ENCODE measurements at regions not wholly inside any gene's neighbourhood (a gene's known extent, or its start where the extent isn't known, plus 50 kb on each side); places are given as distances from the start of the nearest gene placed in this dataset.

GRCh38 chr4:166458756-166459155 lies 585.7 kb downstream of the TLL1 start:
- TF ChIP-seq CTCF (IDR thresholded peaks at IDR 0.05; ENCODE audit: low read length, missing control alignments), result no peak
- H3K4me3 ChIP-seq (replicated peaks; ENCODE audit: low read depth, low read length), result no peak overlapping the region
- peak; percentile 19 for DNase-seq (ENCODE audit: low read depth)

- no peak for TF ChIP-seq CTCF (IDR thresholded peaks at IDR 0.05; ENCODE audit: low read length, missing control alignments)
- no peak for DNase-seq (ENCODE audit: low read depth)
- H3K4me3 ChIP-seq (replicated peaks; ENCODE audit: low read depth, low read length), result no peak overlapping the region
Measured at GRCh38 chr4:166459621-166460020, 586.6 kb downstream of the TLL1 start.

- peak; percentile 28 for DNase-seq (ENCODE audit: low read depth)
- TF ChIP-seq CTCF (IDR thresholded peaks at IDR 0.05; ENCODE audit: low read length, missing control alignments), result no peak
- no peak overlapping the region for H3K4me3 ChIP-seq (replicated peaks; ENCODE audit: low read depth, low read length)
Measured at GRCh38 chr4:166460769-166461550, 587.9 kb downstream of the TLL1 start.

- TF ChIP-seq CTCF (IDR thresholded peaks at IDR 0.05; ENCODE audit: low read length, missing control alignments), result no peak
- DNase-seq (ENCODE audit: low read depth), result no peak
- H3K4me3 ChIP-seq (replicated peaks; ENCODE audit: low read depth, low read length), result no peak overlapping the region
Measured at GRCh38 chr4:166481055-166481454, 608.0 kb downstream of the TLL1 start.

- no peak overlapping the region for H3K4me3 ChIP-seq (replicated peaks; ENCODE audit: low read depth, low read length)
- DNase-seq (ENCODE audit: low read depth), result no peak
- TF ChIP-seq CTCF (IDR thresholded peaks at IDR 0.05; ENCODE audit: low read length, missing control alignments), result no peak
Measured at GRCh38 chr4:166481739-166482138, 608.7 kb downstream of the TLL1 start.

- H3K4me3 ChIP-seq (replicated peaks; ENCODE audit: low read depth, low read length), result no peak overlapping the region
- TF ChIP-seq CTCF (IDR thresholded peaks at IDR 0.05; ENCODE audit: low read length, missing control alignments), result no peak
- peak; percentile 60 for DNase-seq (ENCODE audit: low read depth)
Measured at GRCh38 chr4:166482758-166483157, 609.7 kb downstream of the TLL1 start.

- no peak overlapping the region for H3K4me3 ChIP-seq (replicated peaks; ENCODE audit: low read depth, low read length)
- no peak for DNase-seq (ENCODE audit: low read depth)
- TF ChIP-seq CTCF (IDR thresholded peaks at IDR 0.05; ENCODE audit: low read length, missing control alignments), result no peak
Measured at GRCh38 chr4:166491635-166492034, 618.6 kb downstream of the TLL1 start.
